ENCODE measurements at regions not wholly inside any gene's neighbourhood (a gene's known extent, or its start where the extent isn't known, plus 50 kb on each side); places are given as distances from the start of the nearest gene placed in this dataset.
A peak's percentile ranks its signal among the peaks of the same experiment; 100 is the strongest.

DNA sequence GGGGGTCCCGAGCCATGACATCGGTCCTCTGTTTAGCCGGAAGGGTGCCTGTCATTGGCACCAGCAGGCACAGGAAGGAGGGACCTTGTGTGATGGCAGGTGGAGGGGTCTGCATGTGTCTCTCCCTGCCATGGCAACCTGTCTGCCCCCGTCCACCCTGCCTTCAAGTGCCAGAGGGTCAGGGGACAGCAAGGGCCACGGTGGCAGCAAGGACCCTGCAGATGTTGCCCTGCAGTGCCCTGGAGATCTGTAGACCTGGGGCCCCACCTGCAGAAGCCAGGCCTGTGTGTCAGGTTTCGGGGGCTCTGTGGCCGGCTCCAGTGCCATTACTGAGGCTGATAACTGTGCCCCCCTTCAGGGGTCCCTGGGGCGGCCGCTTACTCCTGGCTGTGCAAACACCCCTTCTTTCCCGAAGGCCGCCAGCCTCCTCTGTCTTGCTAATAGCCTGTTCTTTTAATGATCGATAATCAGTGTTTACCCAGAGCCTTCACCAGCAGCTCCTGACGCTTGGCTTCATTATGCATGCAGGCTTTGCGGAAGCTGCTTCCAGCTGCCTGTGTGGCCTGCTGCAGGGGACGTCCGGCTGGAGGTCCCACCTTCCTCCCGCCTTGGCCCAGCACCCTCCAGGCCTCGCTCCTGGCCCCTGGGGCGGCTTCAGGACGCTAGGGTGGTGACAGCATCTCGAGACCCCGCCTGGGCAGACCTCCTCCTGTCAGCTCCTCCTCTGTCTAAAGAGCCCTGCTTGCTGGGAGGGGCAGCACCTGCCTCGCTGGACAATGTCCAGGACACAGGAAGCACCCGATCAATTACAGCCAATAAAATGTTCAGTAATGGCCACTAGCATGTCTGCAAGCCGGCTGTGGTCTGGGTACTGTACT is 153.0 kb downstream of the KIF26A start:
- peaks cover 7% of the 10 kb centered on the region for H3K27me3 Mint-ChIP-seq (ENCODE audit: unreplicated experiment)
- H3K36me3 Mint-ChIP-seq (ENCODE audit: unreplicated experiment): no peaks in the 10 kb centered on the region
- H3K9me3 Mint-ChIP-seq (ENCODE audit: unreplicated experiment): peaks cover 11% of the 10 kb centered on the region
- peaks cover 9% of the 10 kb centered on the region for H3K4me1 Mint-ChIP-seq (ENCODE audit: low read depth, unreplicated experiment)
- DNase-seq: peak; percentile 75
- TF ChIP-seq, protein P1, sequence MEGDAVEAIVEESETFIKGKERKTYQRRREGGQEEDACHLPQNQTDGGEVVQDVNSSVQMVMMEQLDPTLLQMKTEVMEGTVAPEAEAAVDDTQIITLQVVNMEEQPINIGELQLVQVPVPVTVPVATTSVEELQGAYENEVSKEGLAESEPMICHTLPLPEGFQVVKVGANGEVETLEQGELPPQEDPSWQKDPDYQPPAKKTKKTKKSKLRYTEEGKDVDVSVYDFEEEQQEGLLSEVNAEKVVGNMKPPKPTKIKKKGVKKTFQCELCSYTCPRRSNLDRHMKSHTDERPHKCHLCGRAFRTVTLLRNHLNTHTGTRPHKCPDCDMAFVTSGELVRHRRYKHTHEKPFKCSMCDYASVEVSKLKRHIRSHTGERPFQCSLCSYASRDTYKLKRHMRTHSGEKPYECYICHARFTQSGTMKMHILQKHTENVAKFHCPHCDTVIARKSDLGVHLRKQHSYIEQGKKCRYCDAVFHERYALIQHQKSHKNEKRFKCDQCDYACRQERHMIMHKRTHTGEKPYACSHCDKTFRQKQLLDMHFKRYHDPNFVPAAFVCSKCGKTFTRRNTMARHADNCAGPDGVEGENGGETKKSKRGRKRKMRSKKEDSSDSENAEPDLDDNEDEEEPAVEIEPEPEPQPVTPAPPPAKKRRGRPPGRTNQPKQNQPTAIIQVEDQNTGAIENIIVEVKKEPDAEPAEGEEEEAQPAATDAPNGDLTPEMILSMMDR (IDR thresholded peaks at IDR 0.05; ENCODE audit: partially characterized antibody, unreplicated experiment): no peak
- no peak overlapping the region for H3K4me3 Mint-ChIP-seq (ENCODE audit: unreplicated experiment)
- H3K27ac Mint-ChIP-seq (ENCODE audit: unreplicated experiment): peak overlapping the region; percentile 82

DNA sequence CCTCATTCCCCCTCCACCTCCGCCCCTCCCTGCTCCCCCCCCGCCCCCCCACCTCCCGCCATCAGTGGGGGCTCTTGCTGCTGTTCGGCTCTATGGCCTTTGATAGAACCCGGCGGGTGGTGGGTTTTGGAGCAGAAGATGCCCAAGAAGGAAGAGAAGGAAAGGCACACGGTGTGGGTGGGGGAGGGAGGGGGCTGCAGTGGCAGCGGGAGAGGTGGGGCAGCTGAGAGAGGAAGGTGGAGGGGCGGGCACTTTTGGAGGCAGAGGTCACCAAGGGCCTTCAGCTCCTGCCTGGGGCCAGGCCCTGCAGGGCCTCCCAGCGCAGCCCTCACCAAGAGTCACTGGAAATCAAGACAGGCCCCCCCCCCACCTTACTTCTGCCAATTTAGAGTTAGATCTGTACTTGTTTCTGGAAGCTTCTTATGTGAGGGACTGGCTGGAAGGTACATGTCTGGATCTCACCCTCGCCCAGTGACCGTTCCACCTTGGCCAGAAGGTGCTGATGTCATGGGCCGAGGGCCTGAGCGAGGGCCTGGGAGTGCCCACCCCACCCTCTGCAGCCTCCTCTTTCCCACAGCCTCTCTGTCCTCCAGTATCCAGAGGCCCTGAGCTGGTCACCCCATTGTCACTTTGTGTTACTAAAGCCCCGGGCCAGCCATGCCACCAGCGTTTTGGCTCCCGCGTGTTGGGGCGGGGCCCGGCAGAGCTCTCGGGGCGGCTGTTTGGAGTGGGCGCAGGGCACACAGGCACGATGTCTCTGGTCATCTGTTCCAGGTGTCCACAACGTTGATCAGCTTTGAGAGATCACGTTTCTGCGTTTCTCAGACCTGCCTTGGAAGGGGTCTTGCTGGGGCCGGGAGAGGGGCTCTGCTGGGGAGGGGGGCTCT is 153.9 kb downstream of the KIF26A start:
- H3K4me3 Mint-ChIP-seq (ENCODE audit: unreplicated experiment): no peak overlapping the region
- no peaks in the 10 kb centered on the region for H3K36me3 Mint-ChIP-seq (ENCODE audit: unreplicated experiment)
- peaks cover 11% of the 10 kb centered on the region for H3K9me3 Mint-ChIP-seq (ENCODE audit: unreplicated experiment)
- H3K27me3 Mint-ChIP-seq (ENCODE audit: unreplicated experiment): peaks cover 7% of the 10 kb centered on the region
- H3K27ac Mint-ChIP-seq (ENCODE audit: unreplicated experiment): no peak overlapping the region
- DNase-seq: peak; percentile 18
- TF ChIP-seq, protein P1 (IDR thresholded peaks at IDR 0.05; ENCODE audit: partially characterized antibody, unreplicated experiment): no peak
- H3K4me1 Mint-ChIP-seq (ENCODE audit: low read depth, unreplicated experiment): peaks cover 9% of the 10 kb centered on the region

GRCh38 chr14:104293231-104293841 is 154.9 kb downstream of the KIF26A start:
- DNase-seq: peak; percentile 25
- H3K4me1 Mint-ChIP-seq (ENCODE audit: low read depth, unreplicated experiment): peaks cover 9% of the 10 kb centered on the region
- H3K36me3 Mint-ChIP-seq (ENCODE audit: unreplicated experiment): no peaks in the 10 kb centered on the region
- TF ChIP-seq, protein P1 (IDR thresholded peaks at IDR 0.05; ENCODE audit: partially characterized antibody, unreplicated experiment): no peak
- no peak overlapping the region for H3K27ac Mint-ChIP-seq (ENCODE audit: unreplicated experiment)
- peaks cover 2% of the 10 kb centered on the region for H3K27me3 Mint-ChIP-seq (ENCODE audit: unreplicated experiment)
- H3K4me3 Mint-ChIP-seq (ENCODE audit: unreplicated experiment): no peak overlapping the region
- peaks cover 11% of the 10 kb centered on the region for H3K9me3 Mint-ChIP-seq (ENCODE audit: unreplicated experiment)

GRCh38 chr14:104293851-104294627 is 155.7 kb downstream of the KIF26A start:
- H3K27ac Mint-ChIP-seq (ENCODE audit: unreplicated experiment): no peak overlapping the region
- peaks cover under 1% of the 10 kb centered on the region for H3K27me3 Mint-ChIP-seq (ENCODE audit: unreplicated experiment)
- peak; percentile 38 for DNase-seq
- H3K4me1 Mint-ChIP-seq (ENCODE audit: low read depth, unreplicated experiment): peaks cover 9% of the 10 kb centered on the region
- peaks cover 9% of the 10 kb centered on the region for H3K9me3 Mint-ChIP-seq (ENCODE audit: unreplicated experiment)
- TF ChIP-seq, protein P1 (IDR thresholded peaks at IDR 0.05; ENCODE audit: partially characterized antibody, unreplicated experiment): peak; percentile 43
- no peak overlapping the region for H3K4me3 Mint-ChIP-seq (ENCODE audit: unreplicated experiment)
- no peaks in the 10 kb centered on the region for H3K36me3 Mint-ChIP-seq (ENCODE audit: unreplicated experiment)

All from glutamatergic neuron (in vitro differentiated cells).